Endothelial cell (in vitro differentiated cells): ENCODE measurements at regions not wholly inside any gene's neighbourhood (a gene's known extent, or its start where the extent isn't known, plus 50 kb on each side); places are given as distances from the start of the nearest gene placed in this dataset.

ENCODE experiments used
- DNase-seq: peaks from one replicate; pipeline ENCODE4 v3.0.0; 2021; ENCODE audit warnings: low spot score
- H3K27ac Mint-ChIP-seq: one replicate; pipeline ENCODE4 v1.8.0; 2021; ENCODE audit warnings: mixed read lengths, inconsistent platforms; ENCODE audit not compliant: unreplicated experiment
- H3K27me3 Mint-ChIP-seq: one replicate; pipeline ENCODE4 v1.8.0; 2021; ENCODE audit warnings: mild to moderate bottlenecking, moderate library complexity, mixed read lengths, inconsistent platforms; ENCODE audit not compliant: unreplicated experiment
- H3K36me3 Mint-ChIP-seq: one replicate; pipeline ENCODE4 v1.8.0; 2021; ENCODE audit warnings: mild to moderate bottlenecking, low read depth, mixed read lengths, inconsistent platforms; ENCODE audit not compliant: unreplicated experiment
- H3K4me1 Mint-ChIP-seq: one replicate; pipeline ENCODE4 v1.8.0; 2021; ENCODE audit warnings: mild to moderate bottlenecking, mixed read lengths, inconsistent platforms; ENCODE audit not compliant: unreplicated experiment
- H3K4me3 Mint-ChIP-seq: one replicate; pipeline ENCODE4 v1.8.0; 2021; ENCODE audit warnings: mild to moderate bottlenecking, mixed read lengths, inconsistent platforms; ENCODE audit not compliant: unreplicated experiment
- H3K9me3 Mint-ChIP-seq: one replicate; pipeline ENCODE4 v1.8.0; 2021; ENCODE audit warnings: mixed read lengths, inconsistent platforms; ENCODE audit not compliant: unreplicated experiment
- TF ChIP-seq, protein P1 (sequence below): fragments of 200-600 bp; sonication (generic); IDR thresholded peaks from one replicate; pipeline ENCODE4 v1.5.0; 2021; ENCODE audit warnings: antibody characterized with exemption; ENCODE audit not compliant: unreplicated experiment

DNA sequence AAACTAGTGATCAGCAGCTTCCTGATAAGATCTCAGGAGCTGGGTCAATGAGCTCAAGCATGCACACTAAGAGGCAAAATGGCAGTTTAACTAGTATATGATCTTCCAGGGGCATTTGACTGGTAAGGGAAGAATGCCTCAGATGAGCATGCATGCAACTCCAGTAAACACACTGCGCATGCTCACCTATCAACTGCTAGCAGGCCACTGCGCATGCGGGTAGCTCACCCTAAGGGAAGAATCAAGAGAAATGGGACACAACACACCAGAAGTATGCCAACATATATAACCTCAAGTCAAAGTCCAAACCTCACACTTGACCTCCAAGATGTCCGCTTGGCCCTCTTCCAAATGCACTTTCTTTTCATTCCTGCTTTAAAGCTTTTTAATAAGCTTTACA, 1004.0 kb downstream of the ADGRL3 start:
- no peaks in the 10 kb centered on the region for H3K36me3 Mint-ChIP-seq
- no peak overlapping the region for H3K27ac Mint-ChIP-seq
- H3K4me3 Mint-ChIP-seq = no peak overlapping the region
- H3K4me1 Mint-ChIP-seq = no peaks in the 10 kb centered on the region
- TF ChIP-seq, protein P1, sequence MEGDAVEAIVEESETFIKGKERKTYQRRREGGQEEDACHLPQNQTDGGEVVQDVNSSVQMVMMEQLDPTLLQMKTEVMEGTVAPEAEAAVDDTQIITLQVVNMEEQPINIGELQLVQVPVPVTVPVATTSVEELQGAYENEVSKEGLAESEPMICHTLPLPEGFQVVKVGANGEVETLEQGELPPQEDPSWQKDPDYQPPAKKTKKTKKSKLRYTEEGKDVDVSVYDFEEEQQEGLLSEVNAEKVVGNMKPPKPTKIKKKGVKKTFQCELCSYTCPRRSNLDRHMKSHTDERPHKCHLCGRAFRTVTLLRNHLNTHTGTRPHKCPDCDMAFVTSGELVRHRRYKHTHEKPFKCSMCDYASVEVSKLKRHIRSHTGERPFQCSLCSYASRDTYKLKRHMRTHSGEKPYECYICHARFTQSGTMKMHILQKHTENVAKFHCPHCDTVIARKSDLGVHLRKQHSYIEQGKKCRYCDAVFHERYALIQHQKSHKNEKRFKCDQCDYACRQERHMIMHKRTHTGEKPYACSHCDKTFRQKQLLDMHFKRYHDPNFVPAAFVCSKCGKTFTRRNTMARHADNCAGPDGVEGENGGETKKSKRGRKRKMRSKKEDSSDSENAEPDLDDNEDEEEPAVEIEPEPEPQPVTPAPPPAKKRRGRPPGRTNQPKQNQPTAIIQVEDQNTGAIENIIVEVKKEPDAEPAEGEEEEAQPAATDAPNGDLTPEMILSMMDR = no peak
- no peak for DNase-seq
- H3K27me3 Mint-ChIP-seq = no peaks in the 10 kb centered on the region
- no peaks in the 10 kb centered on the region for H3K9me3 Mint-ChIP-seq

DNA sequence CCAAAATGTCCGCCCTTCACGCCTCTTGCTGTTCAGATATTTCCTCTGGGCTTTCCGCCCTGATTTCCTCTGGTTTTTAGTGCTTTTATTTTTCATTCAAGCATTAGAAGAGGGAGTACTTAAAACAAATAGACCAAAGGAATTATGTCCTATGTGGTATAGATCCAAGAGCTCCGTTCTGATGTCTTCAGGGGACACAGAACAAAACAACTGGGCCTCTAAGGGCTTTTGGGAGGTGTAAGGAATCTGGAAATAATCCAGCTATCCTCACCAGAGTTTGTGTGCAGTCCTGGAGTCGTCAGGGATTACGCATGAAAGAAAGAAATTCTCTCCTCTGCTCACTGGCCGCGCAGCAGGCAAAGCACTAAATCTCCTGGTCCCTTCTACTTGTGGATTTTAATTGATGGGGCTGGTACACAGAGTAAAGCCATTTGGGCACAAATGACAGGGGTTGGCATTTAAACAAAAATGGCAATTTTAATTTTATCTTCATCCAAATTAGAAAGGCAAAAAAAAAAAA, 999.2 kb downstream of the ADGRL3 start:
- no peaks in the 10 kb centered on the region for H3K4me1 Mint-ChIP-seq
- H3K27me3 Mint-ChIP-seq = no peaks in the 10 kb centered on the region
- H3K9me3 Mint-ChIP-seq = no peaks in the 10 kb centered on the region
- DNase-seq = no peak
- H3K4me3 Mint-ChIP-seq = no peak overlapping the region
- no peak overlapping the region for H3K27ac Mint-ChIP-seq
- H3K36me3 Mint-ChIP-seq = no peaks in the 10 kb centered on the region
- TF ChIP-seq, protein P1 = no peak

DNA sequence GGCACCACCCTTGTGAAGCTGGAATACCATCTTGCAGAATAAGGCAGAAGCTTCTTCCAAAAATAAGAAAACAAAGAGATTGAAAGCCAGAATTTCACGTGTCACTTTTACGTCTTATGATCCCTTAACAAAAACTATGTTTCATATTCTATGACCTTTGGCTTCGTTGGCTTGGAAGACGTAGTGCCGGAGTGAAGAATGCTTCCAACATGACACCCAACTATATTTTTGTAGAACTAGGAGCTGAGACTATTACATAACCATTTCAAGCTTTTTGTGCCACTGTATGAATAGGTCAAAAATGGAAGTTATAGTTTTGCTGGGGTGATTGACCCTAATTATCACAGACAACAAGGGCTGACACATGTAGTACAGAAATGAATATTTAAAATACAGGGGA, 996.2 kb downstream of the ADGRL3 start:
- Mint-ChIP-seq H3K27me3 (no peaks in the 10 kb centered on the region), H3K4me3 (no peak overlapping the region), H3K4me1 (no peaks in the 10 kb centered on the region), H3K9me3 (no peaks in the 10 kb centered on the region), H3K36me3 (no peaks in the 10 kb centered on the region), H3K27ac (no peak overlapping the region)
- DNase-seq = no peak
- TF ChIP-seq, protein P1 = no peak

DNA sequence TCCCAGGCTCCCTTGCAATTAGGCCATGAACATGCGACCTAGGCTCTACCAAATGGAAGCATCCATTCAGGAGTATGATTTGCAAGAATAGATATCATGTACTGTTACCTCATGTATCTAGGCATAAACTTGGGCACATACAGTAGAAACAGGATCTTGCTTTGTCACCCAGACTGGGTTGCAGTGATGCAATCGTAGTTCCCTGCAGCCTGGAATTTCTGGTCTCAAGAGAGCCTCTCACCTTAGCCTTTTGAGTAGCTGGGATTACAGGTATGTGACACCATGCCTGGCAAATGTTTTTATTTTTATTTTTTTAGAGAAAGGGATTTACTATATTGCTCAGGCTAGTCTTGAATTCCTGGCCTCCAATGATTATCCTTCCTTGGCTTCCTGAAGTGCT, 994.2 kb downstream of the ADGRL3 start:
- TF ChIP-seq, protein P1 = no peak
- Mint-ChIP-seq H3K9me3 (no peaks in the 10 kb centered on the region), H3K36me3 (no peaks in the 10 kb centered on the region), H3K4me1 (no peaks in the 10 kb centered on the region), H3K27me3 (no peaks in the 10 kb centered on the region), H3K27ac (no peak overlapping the region), H3K4me3 (no peak overlapping the region)
- no peak for DNase-seq

DNA sequence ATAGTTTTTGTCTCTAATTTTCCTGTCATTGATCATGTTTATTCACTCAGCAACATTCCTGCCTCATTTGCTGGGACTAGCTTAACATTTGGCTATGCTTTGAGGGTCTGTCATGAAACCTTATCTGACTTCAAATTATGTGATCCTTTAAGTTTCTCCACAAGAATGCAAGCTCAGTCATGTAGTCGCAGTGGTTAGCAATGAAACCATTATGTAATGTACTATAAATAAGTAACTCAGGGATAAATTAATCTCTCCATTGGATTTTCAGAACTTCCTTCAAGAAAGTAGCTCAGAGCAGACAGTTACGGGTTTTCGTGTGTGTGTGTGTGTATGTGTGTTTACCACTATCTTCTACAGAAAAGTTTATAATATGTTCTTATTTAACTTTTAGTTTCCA, 993.6 kb downstream of the ADGRL3 start:
- H3K27ac Mint-ChIP-seq = no peak overlapping the region
- no peak overlapping the region for H3K4me3 Mint-ChIP-seq
- no peaks in the 10 kb centered on the region for H3K4me1 Mint-ChIP-seq
- no peaks in the 10 kb centered on the region for H3K9me3 Mint-ChIP-seq
- TF ChIP-seq, protein P1 = no peak
- DNase-seq = no peak
- no peaks in the 10 kb centered on the region for H3K27me3 Mint-ChIP-seq
- no peaks in the 10 kb centered on the region for H3K36me3 Mint-ChIP-seq
